ENCODE measurements at regions not wholly inside any gene's neighbourhood (a gene's known extent, or its start where the extent isn't known, plus 50 kb on each side); places are given as distances from the start of the nearest gene placed in this dataset.
A peak's percentile ranks its signal among the peaks of the same experiment; 100 is the strongest.
"Not testable (repeated sequence)": the region's sequence is repeated elsewhere in the genome, so short reads cannot be mapped to it uniquely, and the experiment has no call there.

DNA sequence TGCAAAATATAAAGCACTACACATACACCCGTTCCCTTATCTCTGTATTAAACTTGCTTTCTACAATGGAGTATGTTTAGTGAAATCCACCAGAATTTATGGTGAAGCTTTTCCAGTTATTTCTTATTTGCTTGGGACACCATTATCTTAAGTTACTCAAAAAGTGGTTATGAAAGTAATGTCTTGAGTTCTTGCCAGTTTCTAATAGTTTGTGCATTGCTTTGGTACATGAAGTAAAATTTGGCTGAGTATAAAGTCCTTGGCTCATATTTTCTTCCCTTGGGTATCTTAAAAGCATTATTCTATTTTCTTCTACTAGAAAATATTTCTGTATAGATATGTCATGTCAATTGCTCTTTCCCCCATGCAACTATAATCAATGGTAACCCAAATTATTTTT, 85.2 kb downstream of the POLR1F start:
- DNase-seq (ENCODE audit: low read depth) = no peak

DNA sequence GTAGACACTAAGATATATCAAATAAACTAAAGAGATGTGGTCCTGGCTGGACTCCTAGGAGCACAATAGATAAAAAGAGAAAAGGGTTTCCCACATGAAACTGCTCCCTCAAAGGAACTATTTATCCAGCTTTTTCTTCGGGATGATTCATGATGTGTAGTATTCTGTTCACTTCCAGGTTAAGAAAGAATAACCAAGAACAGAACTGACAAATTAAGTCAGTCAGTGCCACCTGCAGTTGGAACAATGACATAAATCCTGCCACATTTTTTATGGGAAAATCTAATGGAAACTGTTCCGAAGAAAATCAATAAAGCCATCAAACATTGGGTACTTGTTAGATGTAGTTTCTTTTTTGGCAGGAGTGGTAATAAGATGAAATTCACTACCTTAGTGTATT, 87.1 kb downstream of the POLR1F start:
- peak; percentile 60 for DNase-seq (ENCODE audit: low read depth)

DNA sequence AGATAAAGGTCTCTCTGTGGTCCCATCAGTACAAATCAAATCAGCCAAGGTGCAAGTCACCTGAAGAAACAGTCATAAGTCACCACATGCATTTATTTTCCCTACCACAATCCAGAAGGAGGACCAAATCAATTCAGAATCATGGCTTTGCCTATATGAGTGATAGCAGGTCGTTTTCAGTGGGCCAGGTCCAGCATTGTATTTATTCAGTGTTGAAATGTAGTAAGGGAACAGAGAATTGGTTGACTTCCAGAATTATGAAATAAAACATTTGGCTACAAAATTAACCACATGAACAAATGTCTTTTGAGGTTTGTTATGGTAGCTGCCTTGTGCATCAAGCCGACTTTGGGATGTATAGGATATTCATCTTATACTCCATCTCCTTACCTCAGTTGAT, 88.4 kb downstream of the POLR1F start:
- DNase-seq (ENCODE audit: low read depth) = peak; percentile 2

DNA sequence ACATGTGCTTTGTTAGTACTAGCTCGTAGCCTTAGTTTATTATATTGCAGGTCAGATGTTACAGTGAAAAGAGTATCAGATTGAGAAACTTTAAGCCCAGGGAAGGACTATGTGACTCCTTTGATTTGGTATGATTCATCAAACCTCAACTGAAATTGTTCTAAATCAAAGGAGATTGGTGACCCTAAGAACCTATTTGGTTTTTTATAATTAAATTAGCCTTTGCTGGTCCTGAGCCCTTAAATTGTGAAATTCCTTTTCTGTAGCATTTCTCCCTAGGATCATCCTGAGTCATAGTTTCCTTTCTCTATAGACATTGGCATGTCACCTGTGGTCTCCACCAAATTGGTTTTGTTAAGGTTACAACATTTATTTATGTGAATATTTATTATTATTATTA, 89.7 kb downstream of the POLR1F start:
- peak; percentile 78 for DNase-seq (ENCODE audit: low read depth)

DNA sequence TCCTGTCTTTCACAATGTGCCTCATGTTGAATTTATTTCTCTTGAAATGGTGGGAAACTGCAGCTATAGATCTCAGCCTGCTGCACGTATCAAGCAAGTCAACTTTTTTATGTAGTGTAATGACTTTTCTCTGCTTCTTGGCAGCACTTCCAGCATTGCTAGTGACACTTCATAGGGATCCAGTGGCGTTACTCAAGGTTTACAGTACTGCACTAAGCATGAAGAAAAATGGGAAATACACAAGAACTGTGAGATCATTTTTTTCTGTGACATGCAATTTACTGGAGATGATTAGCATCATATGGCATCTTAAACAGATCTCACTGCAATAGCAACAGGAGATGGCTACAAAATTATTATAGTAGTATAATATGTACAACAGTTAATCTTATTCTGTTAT, 90.9 kb downstream of the POLR1F start:
- peak; percentile 18 for DNase-seq (ENCODE audit: low read depth)

DNA sequence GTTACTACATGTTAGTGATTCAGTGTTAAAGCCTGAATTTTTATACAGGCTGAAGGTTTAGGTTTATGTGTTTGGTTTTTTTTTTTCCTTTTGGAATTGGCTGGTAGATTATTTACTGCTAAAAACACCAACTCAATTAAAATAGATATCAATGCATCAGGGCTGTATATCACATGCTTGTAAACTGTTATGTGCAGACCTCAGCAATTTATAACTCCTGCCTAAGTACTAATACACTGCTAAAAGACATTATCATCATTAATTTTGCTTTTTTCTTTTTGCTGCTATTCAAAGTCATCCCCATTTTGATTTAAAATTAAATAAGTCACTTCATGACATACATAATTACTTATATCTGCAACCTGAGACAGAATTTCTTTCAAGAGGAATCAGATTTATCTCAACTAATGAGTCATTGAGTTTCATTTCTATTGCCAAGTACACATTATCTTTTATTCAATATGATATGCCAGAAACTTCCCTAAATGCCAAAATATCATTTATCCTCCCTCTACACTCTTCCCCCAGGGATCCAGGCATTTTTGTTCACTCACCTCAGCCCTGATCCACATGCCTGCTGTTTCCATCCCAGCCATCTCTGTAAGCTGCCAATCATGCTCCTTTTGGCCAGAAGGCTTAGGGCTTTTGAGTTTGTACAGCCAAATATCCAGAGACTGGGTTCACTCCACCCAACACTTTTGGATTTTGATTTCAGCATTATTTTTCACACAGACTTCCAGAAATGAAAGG, 98.5 kb downstream of the POLR1F start:
- DNase-seq (ENCODE audit: low read depth) = no peak

DNA sequence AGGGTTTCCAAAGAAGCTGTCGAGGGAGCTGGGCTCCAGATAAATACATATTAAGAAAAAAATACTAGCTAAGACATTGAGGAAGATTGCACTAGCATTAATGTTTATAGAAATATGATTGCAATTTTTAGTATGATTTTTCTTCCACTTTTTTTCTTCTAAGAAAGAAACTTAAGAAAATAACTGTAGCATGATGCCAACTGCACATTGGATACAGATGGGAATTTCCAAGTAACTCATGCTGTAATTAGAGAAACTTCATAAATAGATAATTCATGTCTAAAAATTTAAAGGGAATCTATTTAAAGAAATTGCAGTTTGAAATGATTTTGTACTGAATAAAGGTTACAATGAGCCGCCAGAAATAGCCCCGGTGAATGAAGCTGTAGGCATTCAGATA, 119.4 kb downstream of the POLR1F start:
- no peak for DNase-seq (ENCODE audit: low read depth)

DNA sequence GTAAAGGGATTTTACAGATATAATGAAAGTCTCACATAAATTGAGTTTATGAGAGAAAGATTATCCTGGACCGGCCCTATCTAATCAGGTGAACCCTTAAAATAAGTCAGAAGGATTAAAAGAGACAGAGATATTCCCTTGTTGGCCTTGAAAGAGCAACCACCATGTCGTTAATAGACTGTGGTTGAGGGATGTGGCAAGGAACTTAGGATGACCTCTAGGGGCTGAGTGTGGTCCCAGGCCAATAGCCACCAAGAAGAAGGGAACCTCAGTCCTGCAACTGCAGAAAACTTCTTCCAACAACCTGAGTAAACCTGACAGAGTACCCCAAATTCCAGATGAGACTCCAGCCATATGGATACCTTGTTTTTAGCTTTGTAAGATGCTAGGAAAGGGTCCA, 121.5 kb downstream of the POLR1F start:
- no peak for DNase-seq (ENCODE audit: low read depth)

DNA sequence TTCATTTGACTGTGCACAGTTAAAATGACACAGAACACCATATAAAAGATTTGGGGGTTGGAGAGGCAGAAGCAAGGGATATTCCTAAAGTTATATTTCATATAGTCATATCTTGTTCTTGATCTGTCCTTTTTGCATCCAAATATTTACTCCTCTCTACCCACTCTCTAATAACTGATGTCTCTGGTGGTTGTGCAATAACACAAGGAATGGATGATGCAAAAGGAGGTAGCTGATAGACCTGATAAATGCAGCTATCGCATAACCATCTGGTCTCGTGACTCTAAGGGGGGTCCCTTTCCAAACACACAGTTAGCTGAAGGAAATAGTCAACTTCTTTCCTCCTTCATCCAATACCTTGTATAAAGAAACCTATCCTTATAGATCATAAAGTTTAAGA, 123.1 kb downstream of the POLR1F start:
- DNase-seq (ENCODE audit: low read depth) = no peak

DNA sequence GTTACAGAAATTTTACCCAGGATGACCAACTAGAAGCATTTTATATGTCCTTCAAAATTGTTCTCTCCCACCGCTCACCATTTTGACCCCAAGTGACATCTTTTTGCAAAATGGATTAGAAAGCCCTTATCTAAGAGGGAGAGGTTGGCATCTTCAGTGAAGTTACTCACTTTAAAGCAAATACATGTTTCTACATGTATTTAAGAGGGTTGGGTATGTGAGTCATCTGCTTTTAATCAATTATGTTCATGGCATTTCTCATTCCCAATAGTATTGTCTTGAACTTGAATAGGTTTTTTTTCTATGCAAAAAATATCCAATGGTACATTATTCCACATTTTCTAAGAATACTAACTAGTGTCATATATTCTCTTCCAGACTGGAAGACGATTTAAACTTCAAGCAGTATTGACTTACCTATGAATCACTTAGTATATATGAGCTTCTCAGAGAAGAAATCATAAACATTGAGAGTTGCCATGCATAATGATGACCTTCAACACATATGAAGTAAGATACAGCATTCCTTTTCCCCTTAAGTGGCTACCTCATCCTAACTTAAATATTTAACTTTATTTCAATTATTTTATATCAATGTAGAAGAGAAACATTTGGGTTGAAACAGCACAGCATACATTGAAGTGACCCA, 132.8 kb downstream of the POLR1F start:
- DNase-seq (ENCODE audit: low read depth) = no peak

DNA sequence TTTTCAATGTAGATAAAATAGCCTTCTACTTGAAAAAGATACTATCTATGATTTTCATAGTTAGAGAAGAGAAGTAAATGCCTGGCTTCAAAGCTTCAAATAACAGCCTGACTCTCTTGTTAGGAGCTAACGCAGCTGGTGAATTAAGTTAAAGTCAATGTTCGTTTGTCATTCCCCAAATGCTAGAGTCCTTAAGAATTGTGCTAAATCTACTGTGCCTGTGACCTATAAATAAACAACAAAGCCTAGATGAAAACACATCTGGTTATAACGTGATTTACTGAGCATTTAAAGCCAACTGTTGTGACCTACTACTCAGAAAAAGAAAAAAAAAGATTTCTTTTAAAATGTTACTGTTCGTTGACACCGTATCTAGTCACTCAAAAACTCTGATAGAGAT, 134.7 kb downstream of the POLR1F start:
- no peak for DNase-seq (ENCODE audit: low read depth)

DNA sequence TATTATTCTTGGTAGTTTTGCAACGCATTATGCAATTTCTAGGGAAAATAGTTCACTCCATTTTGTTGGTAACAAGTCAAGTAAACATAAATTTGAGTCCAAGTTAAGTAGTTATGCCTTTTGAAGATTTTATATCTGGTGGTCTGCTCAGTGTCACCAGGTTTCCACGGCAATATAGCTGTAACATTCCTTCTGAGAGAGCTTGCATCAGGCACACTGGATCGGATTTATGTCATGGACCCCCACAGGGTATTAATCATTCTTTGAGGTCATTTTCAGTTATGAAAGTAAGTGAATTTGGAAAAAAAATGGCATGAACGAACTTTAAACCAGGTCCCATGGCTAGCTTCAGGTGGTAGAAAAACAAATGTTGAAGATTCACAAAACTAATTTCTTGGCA, 136.3 kb downstream of the POLR1F start:
- DNase-seq (ENCODE audit: low read depth) = no peak

DNA sequence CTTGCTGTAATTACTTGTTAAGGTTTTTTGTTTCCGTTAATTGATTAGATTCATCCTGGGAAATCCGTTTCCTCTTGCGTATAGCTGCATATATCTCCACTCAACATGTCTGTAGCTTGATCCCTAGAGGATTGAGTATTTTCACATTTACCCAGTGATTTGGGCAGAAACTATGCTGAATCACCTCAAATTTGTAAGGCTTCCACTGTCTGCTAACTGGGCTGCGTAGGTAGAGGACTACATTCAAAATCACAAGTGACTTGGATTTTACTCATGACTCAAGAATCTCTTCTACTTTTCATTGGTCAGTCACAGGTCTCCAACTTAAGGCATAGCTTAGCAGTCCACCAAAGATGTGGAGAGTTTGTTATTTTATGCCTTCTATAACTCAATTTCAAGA, 141.8 kb downstream of the POLR1F start:
- no peak for DNase-seq (ENCODE audit: low read depth)

DNA sequence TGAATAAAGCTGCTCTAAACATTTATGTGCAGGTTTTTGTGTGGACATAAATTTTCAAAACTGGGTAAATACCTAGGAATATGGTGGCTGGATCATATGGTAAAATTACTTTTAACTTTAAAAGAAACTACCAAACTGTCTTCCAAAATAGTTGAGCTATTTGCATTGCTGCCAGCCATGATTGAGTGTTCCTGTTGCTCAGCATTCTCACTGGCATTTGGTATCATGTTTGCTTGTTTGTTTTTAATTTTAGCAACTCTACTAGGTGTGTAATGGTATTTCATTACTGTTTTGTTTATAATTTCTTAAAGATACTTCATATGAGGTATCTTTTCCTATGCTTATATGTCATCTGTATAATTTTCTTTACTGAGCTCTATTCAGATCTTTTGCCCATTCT, 143.2 kb downstream of the POLR1F start:
- DNase-seq (ENCODE audit: low read depth) = no peak

DNA sequence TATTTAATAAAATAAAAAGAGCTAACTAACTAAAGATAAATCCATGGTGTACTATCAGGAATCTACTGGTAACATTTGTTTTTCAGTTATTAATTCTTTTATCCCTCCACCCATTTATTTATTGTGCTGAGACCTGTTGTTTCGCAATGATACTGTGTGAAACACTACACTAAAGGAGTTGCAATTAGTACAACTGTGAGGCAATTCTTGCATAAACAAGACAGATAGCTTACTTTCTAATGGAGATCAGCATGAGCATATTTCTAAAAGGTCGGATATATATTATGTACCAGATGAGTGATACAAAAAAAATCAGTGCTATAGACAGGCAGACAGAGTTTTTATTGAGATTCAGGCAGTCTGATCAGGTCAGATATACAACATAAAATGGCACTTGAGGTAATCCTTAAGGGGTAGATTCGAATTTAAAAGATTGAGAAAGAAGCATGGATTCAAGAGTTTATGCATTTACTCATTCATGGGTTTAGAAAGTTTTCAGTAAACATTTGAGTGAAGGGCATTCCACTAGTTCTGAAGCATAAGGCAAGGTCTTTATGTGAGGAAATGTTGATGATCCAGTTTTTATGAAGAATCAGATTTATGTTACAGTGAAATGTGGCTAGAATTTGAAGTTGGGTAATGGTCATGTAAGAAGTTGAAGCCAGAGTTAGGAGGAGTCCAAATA, 147.6 kb downstream of the POLR1F start:
- no peak for DNase-seq (ENCODE audit: low read depth)

DNA sequence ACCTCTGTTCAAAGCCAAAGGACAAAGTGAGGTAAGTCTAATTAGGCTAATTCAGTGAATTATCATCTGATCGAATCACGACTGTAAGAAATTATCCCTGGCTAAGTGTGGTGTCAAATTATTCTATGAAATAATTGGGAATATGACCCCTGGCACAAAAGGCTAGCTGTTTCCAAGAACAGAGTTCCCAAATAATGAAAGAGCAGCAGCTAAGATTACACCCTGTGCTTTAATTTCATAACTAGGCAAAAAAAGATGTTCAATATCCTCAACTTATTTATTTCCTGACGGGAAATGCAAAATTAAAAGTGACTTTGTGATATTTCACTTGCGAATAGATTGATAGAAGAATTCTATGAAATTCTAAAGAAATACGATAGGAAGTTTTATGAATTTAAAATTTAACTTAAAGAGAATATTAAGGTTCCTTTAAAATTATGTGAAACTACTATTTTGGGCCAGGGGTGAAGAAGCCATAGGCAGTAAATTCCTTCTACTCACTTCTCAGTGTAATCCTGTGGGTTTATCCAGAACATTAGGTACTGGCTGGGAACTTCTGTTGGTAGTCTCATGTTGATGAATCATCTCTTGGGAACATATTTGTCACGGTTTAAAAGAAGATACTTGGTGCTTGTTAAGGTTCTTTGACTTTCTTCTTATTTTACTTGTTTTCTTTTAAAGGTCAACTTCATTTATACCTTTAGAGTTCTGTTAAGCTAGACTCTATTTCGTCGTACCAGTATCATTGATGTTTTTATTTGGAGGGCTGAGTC, 148.5 kb downstream of the POLR1F start:
- peak; percentile 79 for DNase-seq (ENCODE audit: low read depth)

DNA sequence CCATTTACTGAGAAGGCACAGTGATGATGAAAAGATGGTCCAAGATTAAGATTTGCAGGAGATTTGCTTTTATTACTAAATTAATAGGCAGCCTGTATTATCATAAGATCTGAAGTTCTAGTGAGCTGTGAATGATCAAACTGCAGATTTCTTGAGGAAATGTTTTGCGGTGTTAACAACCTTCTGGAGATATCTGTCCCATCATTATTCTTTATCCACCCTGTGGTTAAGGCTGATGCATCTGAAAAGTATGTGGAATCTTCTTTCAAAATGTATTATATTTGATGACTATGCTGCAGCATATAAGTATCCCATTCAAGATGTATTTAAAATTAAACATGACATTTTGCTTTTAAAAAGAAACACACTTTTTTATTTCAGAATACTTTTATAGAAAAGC, 150.3 kb downstream of the POLR1F start:
- peak; percentile 65 for DNase-seq (ENCODE audit: low read depth)

DNA sequence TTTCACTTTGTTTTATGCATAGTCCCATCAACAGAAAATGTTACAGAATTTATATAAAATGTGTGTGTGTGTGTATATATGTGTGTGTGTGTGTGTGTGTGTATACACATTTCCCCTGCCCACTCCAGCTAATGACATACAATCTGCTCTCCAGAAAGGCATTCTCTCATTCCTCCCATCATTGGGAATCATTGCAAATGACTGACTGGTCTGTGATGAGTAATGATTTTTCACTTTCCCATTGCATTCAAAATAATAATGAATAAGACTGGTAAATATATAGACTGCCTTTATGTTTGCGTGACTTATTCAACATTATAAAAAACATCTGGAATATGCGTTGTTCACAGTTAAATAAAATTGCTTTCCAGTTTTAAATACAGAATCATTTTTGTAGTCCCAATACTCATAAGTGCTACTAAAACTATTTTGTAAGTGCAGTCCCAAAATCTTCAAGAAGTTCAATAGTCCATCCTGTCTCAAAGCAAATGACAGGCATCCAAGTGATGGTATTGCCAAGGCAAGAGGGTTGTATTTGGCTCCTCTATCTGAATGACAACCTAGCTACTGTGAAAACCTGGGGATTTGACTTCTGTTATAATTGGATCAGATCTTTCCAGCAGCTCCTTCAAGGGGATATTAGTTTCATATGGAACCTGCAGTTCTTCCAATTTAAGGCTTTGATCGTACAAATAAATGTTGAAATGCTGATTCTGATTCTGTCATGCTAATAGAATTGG, 150.9 kb downstream of the POLR1F start:
- no peak for DNase-seq (ENCODE audit: low read depth)

DNA sequence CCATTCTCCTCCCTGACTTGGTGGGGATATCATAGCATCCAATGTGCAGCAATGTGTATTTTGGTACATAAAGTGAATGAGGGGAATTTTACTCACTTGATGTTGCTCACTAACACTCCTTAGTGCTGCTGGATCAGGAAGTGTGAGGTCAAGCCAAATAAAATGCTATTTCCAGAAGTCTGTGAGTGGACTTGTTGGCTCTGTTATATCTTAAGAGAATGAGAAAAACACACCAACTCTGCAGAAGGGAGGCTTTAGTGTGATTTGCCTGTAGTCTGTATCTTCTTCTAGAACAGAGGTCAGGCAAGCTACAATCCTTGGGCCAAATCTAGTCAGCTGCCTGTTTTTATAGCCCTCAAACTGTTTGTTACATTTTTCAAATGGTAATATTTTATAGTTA, 154.3 kb downstream of the POLR1F start:
- DNase-seq (ENCODE audit: low read depth) = no peak

DNA sequence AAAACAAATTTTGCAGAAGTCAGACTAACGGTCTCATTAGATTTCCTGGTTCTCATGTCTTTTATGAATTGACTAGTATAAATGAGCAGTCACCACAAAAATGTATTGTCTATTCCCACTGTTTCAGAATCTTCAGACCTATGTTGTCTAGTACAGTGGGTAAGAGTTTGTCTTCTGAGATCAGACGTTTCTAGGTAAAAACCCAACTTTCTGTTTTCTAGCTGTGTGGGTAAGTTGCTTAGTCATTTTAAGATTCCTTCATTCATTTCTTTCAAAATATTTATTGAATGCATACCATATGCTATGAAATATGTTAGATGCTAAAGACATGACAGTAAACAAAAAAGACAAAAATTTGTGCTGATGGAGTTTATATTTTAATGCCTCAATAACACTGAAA, 156.3 kb downstream of the POLR1F start:
- DNase-seq (ENCODE audit: low read depth) = no peak

DNA sequence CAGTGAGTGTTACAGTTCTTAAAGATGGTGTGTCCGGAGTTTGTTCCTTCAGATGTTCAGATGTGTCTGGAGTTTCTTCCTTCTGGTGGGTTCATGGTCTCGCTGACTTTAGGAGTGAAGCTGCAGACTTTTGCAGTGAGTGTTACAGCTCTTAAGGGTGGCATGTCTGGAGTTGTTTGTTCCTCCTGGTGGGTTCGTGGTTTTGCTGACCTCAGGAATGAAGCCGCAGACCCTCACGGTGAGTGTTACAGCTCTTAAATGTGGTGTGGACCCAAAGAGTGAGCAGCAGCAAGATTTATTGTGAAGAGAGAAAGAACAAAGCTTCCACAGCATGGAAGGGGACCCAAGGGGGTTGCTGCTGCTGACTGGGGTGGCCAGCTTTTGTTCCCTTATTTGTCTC, 159.6 kb downstream of the POLR1F start:
- DNase-seq (ENCODE audit: low read depth) = not testable (repeated sequence)

DNA sequence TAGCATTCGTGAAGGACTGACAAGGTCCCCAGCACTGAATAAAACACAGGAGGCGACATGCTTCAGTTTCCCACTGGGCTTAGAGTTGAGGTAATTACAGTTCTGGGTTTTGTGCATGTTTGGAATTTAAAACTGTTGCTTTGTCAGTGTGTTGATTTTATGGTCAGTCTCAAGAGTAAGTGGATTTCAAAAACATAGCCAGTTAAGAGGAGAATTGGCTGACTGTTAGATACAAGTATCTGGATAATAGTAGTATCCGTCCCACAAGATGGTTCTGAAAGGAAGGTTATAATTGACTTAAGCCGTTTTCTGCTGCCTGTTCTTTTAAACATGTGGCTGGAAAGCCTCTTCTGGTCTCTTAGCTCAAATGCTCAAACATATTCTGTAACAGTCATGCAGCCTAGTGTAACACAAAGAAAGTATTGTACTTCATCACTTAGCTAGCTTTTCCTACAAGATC, 170.9 kb downstream of the POLR1F start:
- peak; percentile 38 for DNase-seq (ENCODE audit: low read depth)
